HUES6 (cell line): ENCODE measurements at regions not wholly inside any gene's neighbourhood (a gene's known extent, or its start where the extent isn't known, plus 50 kb on each side); places are given as distances from the start of the nearest gene placed in this dataset.
"Not testable (repeated sequence)": the region's sequence is repeated elsewhere in the genome, so short reads cannot be mapped to it uniquely, and the experiment has no call there.

Experiments
- H3K27ac ChIP-seq: 2 replicates; pipeline ENCODE4 v1.7.0; 2013; ENCODE audit warnings: low read depth, mild to moderate bottlenecking, low read length, inconsistent platforms
- H3K27me3 ChIP-seq: 2 replicates; pipeline ENCODE4 v1.6.1; 2013; ENCODE audit warnings: low read length; ENCODE audit not compliant: control insufficient read depth, insufficient read depth
- H3K36me3 ChIP-seq: 2 replicates; pipeline ENCODE4 v1.6.1; 2013; ENCODE audit warnings: low read length; ENCODE audit not compliant: control insufficient read depth, insufficient read depth
- H3K4me1 ChIP-seq: 2 replicates; pipeline ENCODE4 v1.6.1; 2013; ENCODE audit warnings: low read length; ENCODE audit not compliant: control insufficient read depth, insufficient read depth
- H3K4me3 ChIP-seq: 2 replicates; pipeline ENCODE4 v1.5.1; 2013; ENCODE audit warnings: low read depth, low read length
- H3K9ac ChIP-seq: one replicate; pipeline ENCODE4 v1.6.1; 2013; ENCODE audit warnings: mild to moderate bottlenecking, low read length
- H3K9me3 ChIP-seq: 2 replicates; pipeline ENCODE4 v1.6.1; 2013; ENCODE audit warnings: low read depth, low read length; ENCODE audit not compliant: control insufficient read depth, insufficient read depth

GRCh38 chr21:10367586-10367985 is 153.8 kb upstream of the TPTE start:
- H3K27me3 ChIP-seq, H3K4me3 ChIP-seq, H3K9ac ChIP-seq, H3K36me3 ChIP-seq, H3K27ac ChIP-seq, H3K4me1 ChIP-seq: not testable (repeated sequence)
- peaks cover 30% of the 10 kb centered on the region for H3K9me3 ChIP-seq

GRCh38 chr21:10368323-10368798 is 153.0 kb upstream of the TPTE start:
- not testable (repeated sequence) for H3K27ac ChIP-seq, H3K4me3 ChIP-seq, H3K4me1 ChIP-seq, H3K27me3 ChIP-seq, H3K9ac ChIP-seq, H3K36me3 ChIP-seq
- H3K9me3 ChIP-seq: peaks cover 28% of the 10 kb centered on the region

DNA sequence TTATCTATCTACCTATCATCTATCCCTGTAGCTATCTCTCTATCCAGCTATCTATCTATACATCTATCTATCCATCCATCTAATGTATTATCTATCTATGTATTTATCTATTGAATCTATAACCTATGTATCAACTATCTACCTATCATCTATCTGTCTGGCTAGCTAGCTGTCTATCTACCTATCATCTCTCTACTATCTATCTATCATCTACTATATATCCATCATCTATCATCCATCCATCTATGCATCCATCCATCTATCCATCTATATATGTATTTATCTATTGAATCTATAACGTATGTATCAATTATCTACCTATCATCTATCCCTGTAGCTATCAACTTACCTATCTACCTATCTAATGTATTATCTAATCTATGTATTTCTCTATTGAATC is 152.1 kb upstream of the TPTE start:
- not testable (repeated sequence) for H3K27me3 ChIP-seq, H3K9ac ChIP-seq, H3K4me1 ChIP-seq, H3K4me3 ChIP-seq, H3K27ac ChIP-seq, H3K36me3 ChIP-seq
- peaks cover 28% of the 10 kb centered on the region for H3K9me3 ChIP-seq

GRCh38 chr21:10377758-10378157 is 143.6 kb upstream of the TPTE start:
- not testable (repeated sequence) for H3K4me3 ChIP-seq, H3K4me1 ChIP-seq, H3K36me3 ChIP-seq, H3K27me3 ChIP-seq, H3K27ac ChIP-seq, H3K9ac ChIP-seq
- H3K9me3 ChIP-seq: peaks cover 77% of the 10 kb centered on the region

DNA sequence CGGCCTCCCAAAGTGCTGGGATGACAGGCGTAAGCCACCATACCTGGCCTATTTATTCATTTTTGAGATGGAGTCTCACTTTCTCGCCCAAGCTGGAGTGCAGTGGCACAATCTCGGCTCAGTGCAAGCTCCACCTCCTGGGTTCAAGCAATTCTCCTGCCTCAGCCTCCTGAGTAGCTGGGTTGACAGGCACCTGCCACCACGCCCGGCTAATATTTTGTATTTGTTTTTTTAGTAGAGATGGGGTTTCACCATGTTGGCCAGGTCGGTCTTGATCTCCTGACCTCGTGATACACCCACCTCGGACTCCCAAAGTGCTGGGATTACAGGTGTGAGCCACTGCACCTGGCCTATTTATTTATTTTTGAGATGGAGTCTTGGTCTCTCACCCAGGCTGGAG is 141.6 kb upstream of the TPTE start:
- not testable (repeated sequence) for H3K4me3 ChIP-seq, H3K9ac ChIP-seq, H3K36me3 ChIP-seq, H3K27me3 ChIP-seq, H3K4me1 ChIP-seq, H3K27ac ChIP-seq
- H3K9me3 ChIP-seq: peaks cover 83% of the 10 kb centered on the region

- not testable (repeated sequence) for H3K4me1 ChIP-seq, H3K36me3 ChIP-seq, H3K27ac ChIP-seq, H3K4me3 ChIP-seq, H3K27me3 ChIP-seq, H3K9ac ChIP-seq
- H3K9me3 ChIP-seq: peaks cover 87% of the 10 kb centered on the region
These were observed 139.7 kb upstream of the TPTE start for GRCh38 chr21:10381687-10382060.

DNA sequence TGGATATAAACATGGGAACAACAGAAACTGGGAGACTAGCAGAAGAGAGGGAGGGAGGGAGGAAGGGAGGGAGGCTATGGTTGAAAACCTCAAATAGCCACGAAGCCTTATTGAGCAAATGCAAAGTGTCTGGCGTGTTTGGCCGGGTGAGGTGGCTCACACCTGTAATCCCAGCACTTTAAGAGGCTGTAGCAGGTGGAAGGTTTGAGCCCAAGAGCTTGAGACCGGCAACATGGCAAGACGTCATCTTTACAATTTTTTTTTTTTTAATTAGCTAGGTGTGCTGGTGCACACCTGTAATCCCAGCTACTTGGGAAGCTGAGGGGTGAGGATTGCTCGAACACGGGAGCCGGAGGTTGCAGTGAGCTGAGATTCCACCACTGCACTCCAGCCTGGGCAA is 139.2 kb upstream of the TPTE start:
- H3K36me3 ChIP-seq, H3K9ac ChIP-seq, H3K27ac ChIP-seq, H3K4me1 ChIP-seq, H3K27me3 ChIP-seq, H3K4me3 ChIP-seq: not testable (repeated sequence)
- H3K9me3 ChIP-seq: peaks cover 87% of the 10 kb centered on the region

DNA sequence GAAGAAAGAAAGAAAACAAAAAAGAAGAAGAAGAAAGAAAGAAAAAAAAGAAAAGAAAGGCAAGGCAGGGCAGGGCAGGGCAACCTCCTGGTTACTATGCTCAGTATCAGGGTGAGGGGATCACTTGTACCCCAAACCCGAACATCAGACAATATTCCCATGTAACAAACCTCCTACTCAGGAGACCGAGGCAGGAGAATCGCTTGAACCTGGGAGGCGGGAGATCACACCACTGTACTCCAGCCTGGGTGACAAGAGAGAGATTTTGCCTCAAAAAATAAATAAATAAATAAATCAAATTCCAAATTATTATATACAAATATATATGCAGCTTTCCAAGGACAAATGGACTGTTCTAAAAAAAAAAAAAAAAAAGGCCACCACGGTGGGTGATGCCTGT is 138.8 kb upstream of the TPTE start:
- H3K4me1 ChIP-seq, H3K27me3 ChIP-seq, H3K36me3 ChIP-seq, H3K9ac ChIP-seq, H3K27ac ChIP-seq, H3K4me3 ChIP-seq: not testable (repeated sequence)
- H3K9me3 ChIP-seq: peaks cover 86% of the 10 kb centered on the region

GRCh38 chr21:10383571-10383970 is 137.8 kb upstream of the TPTE start:
- H3K4me3 ChIP-seq, H3K27ac ChIP-seq, H3K9ac ChIP-seq, H3K4me1 ChIP-seq, H3K36me3 ChIP-seq, H3K27me3 ChIP-seq: not testable (repeated sequence)
- H3K9me3 ChIP-seq: peaks cover 88% of the 10 kb centered on the region

GRCh38 chr21:10384304-10384861 is 137.0 kb upstream of the TPTE start:
- not testable (repeated sequence) for H3K36me3 ChIP-seq, H3K27ac ChIP-seq, H3K9ac ChIP-seq, H3K4me1 ChIP-seq, H3K27me3 ChIP-seq, H3K4me3 ChIP-seq
- peaks cover 85% of the 10 kb centered on the region for H3K9me3 ChIP-seq

DNA sequence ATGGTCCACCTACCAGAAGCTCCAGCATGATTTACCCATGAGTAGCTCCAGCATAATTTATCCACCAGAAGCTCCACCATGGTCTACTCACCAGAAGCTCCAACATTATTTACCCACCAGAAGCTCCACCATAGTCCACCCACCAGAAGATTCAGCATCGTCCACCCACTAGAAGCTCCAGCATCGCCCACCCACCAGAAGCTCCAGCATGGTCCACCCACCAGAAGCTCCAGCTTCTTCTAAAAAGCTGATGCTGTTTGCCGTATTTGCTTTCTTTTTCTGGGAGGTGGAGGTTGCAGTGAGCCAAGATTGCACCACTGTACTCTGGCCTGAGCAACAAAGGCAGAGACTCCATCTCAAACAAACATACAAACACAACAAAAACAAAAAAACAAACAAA is 136.2 kb upstream of the TPTE start:
- H3K9me3 ChIP-seq: peaks cover 86% of the 10 kb centered on the region
- H3K4me3 ChIP-seq, H3K9ac ChIP-seq, H3K27me3 ChIP-seq, H3K36me3 ChIP-seq, H3K4me1 ChIP-seq, H3K27ac ChIP-seq: not testable (repeated sequence)

- not testable (repeated sequence) for H3K27me3 ChIP-seq, H3K4me1 ChIP-seq
These were observed 135.4 kb upstream of the TPTE start for GRCh38 chr21:10385898-10386527.

More at GRCh38 chr21:10385898-10386527, 135.4 kb upstream of the TPTE start:
- H3K36me3 ChIP-seq, H3K4me3 ChIP-seq, H3K9ac ChIP-seq, H3K27ac ChIP-seq: not testable (repeated sequence)
- H3K9me3 ChIP-seq: peaks cover 87% of the 10 kb centered on the region
